Stimulated activated CD8-positive, alpha-beta memory T cell treated with anti-CD3 and anti-CD28 coated beads, Interleukin-7, amount 100 ng/mL, for 1 hour (primary cell): ENCODE measurements at regions not wholly inside any gene's neighbourhood (a gene's known extent, or its start where the extent isn't known, plus 50 kb on each side); places are given as distances from the start of the nearest gene placed in this dataset.
"Not testable (repeated sequence)": the region's sequence is repeated elsewhere in the genome, so short reads cannot be mapped to it uniquely, and the experiment has no call there.

Experiments used
- DNase-seq, 2 donors: peaks; one replicate each; pipeline ENCODE4 v3.0.0-alpha.2; 2020; ENCODE audit warnings: low read depth in 2 of 2

DNA sequence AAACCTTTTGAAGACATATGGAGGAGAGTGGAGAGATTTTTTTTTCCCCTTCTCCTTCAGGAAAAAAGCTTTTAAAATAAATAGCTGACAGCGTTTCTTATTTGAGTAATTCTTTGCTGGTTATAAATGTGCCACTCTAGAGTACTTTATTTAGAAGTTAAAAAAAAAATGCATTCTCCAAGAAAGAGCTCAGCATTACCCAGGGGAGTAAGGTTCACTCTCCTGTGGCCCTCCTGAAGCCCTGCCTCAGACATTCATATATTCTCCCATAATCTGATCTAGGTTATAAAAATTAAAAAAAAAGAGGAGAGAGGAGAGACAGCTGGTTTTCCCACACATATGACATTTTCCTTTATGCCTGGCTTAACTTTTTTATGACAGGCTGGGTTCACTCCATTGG, 545.2 kb upstream of the CADM1 start:
- no peak for DNase-seq

GRCh38 chr11:116046127-116046526, 541.9 kb upstream of the CADM1 start:
- DNase-seq, result no peak

GRCh38 chr11:116044941-116045340, 540.7 kb upstream of the CADM1 start:
- no peak for DNase-seq

DNA sequence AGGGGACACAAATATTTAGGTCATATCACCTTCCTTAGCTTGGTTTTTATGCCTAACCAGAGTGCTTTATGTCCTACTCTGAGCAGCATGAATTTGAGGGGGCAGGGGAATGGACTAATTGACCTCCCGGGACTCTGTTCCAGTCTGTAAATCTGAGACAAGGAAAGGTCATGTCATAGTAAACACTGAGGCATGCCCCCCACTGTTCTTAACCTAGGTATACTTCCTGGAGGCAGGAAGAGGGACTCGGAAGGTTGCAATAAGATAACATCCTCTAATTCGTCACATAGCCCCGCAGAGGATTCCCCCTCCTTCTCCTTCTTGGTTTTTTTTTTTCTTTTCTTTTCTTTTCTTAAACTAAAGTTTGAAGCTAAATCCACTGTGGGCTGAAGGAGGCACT, 540.3 kb upstream of the CADM1 start:
- DNase-seq, result no peak

- DNase-seq, result no peak
Observed at GRCh38 chr11:116043857-116044256, 539.6 kb upstream of the CADM1 start.

DNA sequence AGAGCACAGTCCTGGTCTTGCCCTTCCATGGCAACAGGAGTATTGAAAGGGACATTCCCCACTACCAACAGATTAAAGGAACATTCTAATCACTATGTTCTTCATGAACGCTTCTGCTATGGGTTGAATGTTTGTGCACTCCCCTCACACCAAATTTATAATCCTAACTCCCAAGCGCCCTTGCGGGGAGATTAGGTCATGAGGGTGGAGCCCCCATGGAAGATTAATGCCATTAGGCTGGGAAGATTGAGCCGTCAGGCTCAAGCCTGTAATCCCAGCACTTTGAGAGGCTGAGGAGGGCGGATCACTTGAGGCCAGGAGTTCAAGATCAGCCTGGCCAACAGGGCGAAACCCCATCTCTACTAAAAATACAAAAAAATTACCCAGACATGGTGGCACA, 538.8 kb upstream of the CADM1 start:
- DNase-seq, result not testable (repeated sequence)

GRCh38 chr11:116042146-116042545, 537.9 kb upstream of the CADM1 start:
- DNase-seq, result no peak

DNA sequence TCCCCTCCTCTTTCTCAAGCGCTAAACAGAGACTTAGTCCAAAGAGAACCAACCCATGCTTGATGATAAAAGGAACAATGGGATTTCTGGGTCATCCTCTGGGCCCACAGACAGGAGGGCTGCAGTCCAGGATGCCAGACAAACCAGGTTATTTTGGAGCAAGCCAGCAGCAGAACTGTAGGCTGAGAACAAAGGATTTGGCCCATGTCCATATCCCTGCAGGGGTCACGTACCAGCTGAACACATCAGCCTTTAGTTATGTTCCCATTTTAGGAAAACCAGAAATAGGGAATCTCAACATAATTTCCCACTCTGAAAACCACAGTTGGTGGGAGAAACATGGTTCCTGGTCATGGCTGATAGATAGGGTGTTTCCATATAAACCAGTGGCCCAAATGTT, 533.6 kb upstream of the CADM1 start:
- DNase-seq, result no peak

- DNase-seq, result no peak
Observed at GRCh38 chr11:116035977-116036376, 531.8 kb upstream of the CADM1 start.

GRCh38 chr11:116033931-116034553, 529.8 kb upstream of the CADM1 start:
- DNase-seq, result no peak

GRCh38 chr11:116030697-116031331, 526.6 kb upstream of the CADM1 start:
- DNase-seq, result no peak

GRCh38 chr11:116028506-116028905, 524.3 kb upstream of the CADM1 start:
- DNase-seq, result not testable (repeated sequence)

- no peak for DNase-seq
Observed at GRCh38 chr11:115999437-115999836, 495.2 kb upstream of the CADM1 start.

DNA sequence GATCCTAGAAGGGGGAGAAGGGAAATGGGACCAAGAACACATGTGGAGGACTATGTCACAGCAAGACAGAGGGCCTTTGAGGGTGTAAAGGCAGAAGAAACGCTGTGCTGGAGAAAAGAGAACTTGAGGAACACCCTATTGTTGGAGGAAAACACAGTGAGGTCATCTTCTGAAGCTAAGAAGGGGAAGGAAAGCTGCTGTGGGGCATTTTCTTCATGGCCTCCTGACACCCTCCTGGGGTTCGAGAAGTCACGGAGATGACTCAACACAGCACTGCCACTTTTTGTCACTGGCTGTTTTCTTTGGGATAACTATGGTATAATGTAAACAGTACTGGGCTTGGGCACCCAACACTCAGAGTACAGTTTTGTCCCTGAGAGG, 492.6 kb upstream of the CADM1 start:
- DNase-seq, result no peak

DNA sequence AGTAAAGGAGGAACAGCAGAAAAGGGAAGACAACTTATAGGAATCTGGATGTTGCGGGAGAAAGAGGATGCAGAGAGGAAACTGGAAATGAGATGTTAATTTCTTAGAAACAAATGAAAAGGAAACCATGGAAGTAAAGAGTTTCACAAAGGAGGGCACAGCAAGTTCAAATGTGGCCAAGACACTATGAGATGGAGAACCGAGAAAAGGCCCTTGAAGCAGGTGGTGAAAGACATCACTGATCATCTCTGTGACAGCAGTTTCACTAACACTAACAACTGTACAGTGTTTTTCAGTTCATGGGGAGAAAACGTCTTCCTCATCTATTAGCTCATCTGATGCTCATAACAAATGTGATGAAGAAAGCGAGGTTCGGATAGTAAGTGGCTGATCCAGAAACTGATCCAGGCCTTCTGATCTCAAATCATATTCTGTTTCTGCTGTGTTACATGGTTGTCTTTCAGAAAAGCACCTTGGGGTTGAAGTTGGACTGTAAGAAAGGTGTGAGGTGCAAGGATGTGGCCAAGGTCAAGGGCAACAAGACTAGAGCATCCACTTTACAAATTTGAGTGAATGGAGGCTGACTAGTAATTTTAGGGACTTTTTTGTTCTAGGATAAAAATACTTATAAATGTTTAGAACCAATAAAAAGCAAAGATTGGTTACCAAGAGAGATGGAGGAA, 492.1 kb upstream of the CADM1 start:
- DNase-seq, result no peak

GRCh38 chr11:115993590-115993989, 489.4 kb upstream of the CADM1 start:
- DNase-seq, result no peak

- DNase-seq, result no peak
Observed at GRCh38 chr11:115990004-115990447, 485.8 kb upstream of the CADM1 start.

DNA sequence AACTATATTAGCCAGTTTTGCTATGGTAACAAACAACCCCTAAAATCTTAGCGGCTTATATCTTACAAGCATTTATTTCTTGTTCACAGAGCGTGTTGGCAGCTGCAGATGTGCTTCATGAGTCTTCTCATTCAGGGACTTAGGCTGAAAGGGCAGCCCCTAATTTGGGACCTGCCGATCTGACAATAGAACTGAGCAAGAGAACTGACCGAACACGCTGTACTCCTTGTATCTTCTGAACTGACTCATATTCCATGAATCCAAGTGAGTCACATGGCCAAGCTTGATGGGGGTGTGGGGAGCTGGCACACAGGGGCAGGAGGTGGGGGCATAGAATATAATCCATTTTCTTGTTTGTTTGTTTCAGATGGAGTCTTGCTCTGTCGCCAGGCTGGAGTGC, 481.7 kb upstream of the CADM1 start:
- DNase-seq, result no peak

DNA sequence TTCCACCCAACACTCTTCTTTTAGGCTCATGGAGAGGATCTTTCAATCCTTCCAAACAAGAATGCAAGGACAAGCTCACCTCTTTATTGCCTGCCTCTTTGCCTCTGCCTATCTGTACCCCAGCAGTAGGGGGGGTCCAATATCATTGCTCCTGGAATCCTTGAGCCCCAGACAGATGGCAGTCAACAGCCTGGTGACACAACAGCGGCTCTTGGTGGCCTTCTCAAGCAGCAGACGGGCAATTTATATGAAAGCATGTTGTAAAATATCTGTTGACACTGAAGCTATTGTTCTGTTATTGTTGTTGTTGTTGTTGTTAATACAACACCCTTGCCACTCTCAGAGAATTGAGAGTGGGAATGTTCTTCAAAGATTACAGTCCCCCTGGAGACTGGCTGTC, 480.0 kb upstream of the CADM1 start:
- no peak for DNase-seq

DNA sequence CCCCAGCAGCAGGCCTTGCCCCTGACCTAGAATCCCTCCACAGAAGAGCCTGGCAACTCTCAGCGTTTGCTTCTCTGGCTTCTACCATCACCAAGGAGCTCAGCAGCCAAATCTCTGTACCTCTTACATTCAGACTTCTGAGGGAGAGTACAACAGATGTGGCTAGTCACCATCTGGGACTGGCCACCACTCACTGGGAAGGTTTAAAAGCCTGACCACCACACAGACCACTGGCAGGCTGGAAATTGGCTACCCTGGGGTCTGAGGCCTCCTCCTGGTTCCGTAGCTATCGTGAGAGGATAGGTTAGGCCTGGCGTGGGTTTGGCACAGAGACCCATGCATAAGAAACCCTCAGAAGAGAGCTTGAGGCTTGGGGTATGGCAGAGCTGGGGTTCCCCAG, 478.5 kb upstream of the CADM1 start:
- DNase-seq, result no peak

DNA sequence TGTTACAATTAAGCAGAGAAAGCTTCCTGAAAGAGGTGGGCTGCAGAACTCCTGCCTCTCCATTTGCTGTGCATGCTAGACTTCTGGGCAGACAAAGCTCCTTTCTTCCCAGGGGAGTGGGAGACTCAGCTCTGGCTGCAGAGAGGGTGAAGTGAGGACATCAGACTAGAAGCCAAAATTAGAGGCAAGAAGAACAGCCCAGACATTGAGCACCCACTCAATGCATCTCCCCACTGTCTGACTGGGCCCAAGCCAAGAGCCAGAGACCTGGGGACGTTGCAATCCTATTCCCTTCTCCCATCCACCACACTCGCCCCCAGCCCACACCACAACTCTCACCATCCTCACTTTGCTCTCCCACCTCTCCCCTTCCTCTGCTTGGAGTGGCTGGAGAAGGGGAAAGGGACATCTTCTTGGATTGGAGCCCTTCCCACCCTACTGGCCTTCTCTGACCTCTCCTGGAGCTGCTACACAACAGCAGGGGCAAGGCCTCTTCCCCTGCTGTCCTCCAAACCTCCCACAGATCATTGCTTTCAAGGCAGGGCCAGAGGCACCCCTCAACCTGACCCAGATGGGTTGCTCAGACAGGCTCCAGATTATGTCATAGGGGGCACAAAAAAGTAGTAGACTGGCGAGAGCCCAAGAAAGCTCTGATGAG, 477.7 kb upstream of the CADM1 start:
- no peak for DNase-seq

GRCh38 chr11:115981104-115981481, 476.9 kb upstream of the CADM1 start:
- no peak for DNase-seq
